CD4-positive, alpha-beta memory T cell (primary cell): ENCODE measurements at regions not wholly inside any gene's neighbourhood (a gene's known extent, or its start where the extent isn't known, plus 50 kb on each side); places are given as distances from the start of the nearest gene placed in this dataset.

Source experiments
- CTCF ChIA-PET: fragments of 350-600 bp; sonication (Branson Sonifier 250); formaldehyde crosslinking; loops from one replicate; lab custom pipeline; 2021; ENCODE audit warnings: inconsistent platforms; ENCODE audit not compliant: partially characterized antibody; lab: Charles Lee
- POLR2A ChIA-PET: fragments of 350-600 bp; sonication (Branson Sonifier 250); formaldehyde crosslinking; loops from one replicate; lab custom pipeline; 2021; ENCODE audit not compliant: partially characterized antibody; lab: Charles Lee
- DNase-seq, 5 donors: peaks; one replicate each; pipeline versions ENCODE4 v3.0.0 to v3.0.0-alpha.2; 2020 to 2022; ENCODE audit warnings: mixed read lengths in 1 of 5
- H3K27ac ChIP-seq: one replicate; pipeline ENCODE4 v1.7.0; 2013; ENCODE audit warnings: low read depth, low read length
- H3K27me3 ChIP-seq: 2 replicates; pipeline ENCODE4 v1.7.0; 2013; ENCODE audit warnings: mild to moderate bottlenecking, low read length, moderate library complexity; ENCODE audit not compliant: insufficient read depth
- H3K36me3 ChIP-seq: 2 replicates; pipeline ENCODE4 v1.7.0; 2013; ENCODE audit warnings: mild to moderate bottlenecking, low read length, moderate library complexity; ENCODE audit not compliant: insufficient read depth
- H3K4me1 ChIP-seq: 2 replicates; pipeline ENCODE4 v1.7.0; 2013; ENCODE audit warnings: mild to moderate bottlenecking, low read length, moderate library complexity; ENCODE audit not compliant: insufficient read depth
- H3K4me3 ChIP-seq, 2 donors: one replicate each; pipeline ENCODE4 v1.7.0; 2013; ENCODE audit warnings: low read length in 2 of 2, mild to moderate bottlenecking in 1 of 2
- H3K9me3 ChIP-seq, 2 donors: one replicate each; pipeline ENCODE4 v1.7.0; 2013; ENCODE audit warnings: low read length in 2 of 2, control low read depth in 1 of 2; ENCODE audit not compliant: control insufficient read depth in 1 of 2
- H3K27ac Mint-ChIP-seq, 7 donors: one replicate each; pipeline ENCODE4 v1.8.0; 2020 to 2021; ENCODE audit warnings: mixed read lengths in 7 of 7, mild to moderate bottlenecking in 6 of 7, inconsistent platforms in 3 of 7, moderate library complexity in 3 of 7
- H3K27me3 Mint-ChIP-seq, 2 donors: one replicate each; pipeline ENCODE4 v1.8.0; 2020 to 2021; ENCODE audit warnings: mixed read lengths in 2 of 2
- H3K36me3 Mint-ChIP-seq, 2 donors: one replicate each; pipeline ENCODE4 v1.8.0; 2020 to 2021; ENCODE audit warnings: mixed read lengths in 2 of 2, inconsistent platforms in 1 of 2, mild to moderate bottlenecking in 1 of 2
- H3K4me1 Mint-ChIP-seq, 4 donors: one replicate each; pipeline ENCODE4 v1.8.0; 2020 to 2021; ENCODE audit warnings: mixed read lengths in 4 of 4, mild to moderate bottlenecking in 1 of 4
- H3K4me3 Mint-ChIP-seq, 8 donors: one replicate each; pipeline ENCODE4 v1.8.0; 2020 to 2021; ENCODE audit warnings: mixed read lengths in 8 of 8, mild to moderate bottlenecking in 7 of 8, moderate library complexity in 6 of 8, inconsistent platforms in 3 of 8
- H3K9me3 Mint-ChIP-seq, 8 donors: one replicate each; pipeline ENCODE4 v1.8.0; 2020 to 2021; ENCODE audit warnings: mixed read lengths in 8 of 8, mild to moderate bottlenecking in 5 of 8, inconsistent platforms in 3 of 8, moderate library complexity in 1 of 8
- intact Hi-C: fragments of 100-400 bp; cut with micrococcal nuclease; formaldehyde crosslinking; loops from one replicate; pipeline ENCODE4 v1.15.1; 2023

DNA sequence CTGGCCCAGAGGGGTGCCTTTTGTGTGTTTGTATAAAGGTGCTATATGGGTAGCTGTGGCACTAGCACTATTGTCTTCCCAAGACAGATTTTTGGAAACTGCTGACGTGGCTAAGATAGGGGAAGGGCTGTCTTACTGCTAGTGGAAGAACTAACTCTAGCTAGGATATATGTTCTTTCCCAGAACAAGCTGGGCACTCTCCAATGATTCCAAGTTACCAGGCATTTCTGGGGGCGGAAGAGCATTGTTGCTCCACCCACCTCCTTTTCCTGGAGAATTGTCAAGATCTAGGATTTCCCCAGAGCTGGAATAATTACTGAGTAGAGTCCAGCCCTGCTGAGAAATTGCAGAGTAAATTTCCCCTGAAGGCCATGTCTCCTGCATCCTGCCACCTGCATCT is 408.3 kb downstream of the KLF5 start:
- Mint-ChIP-seq H3K4me1 (peaks cover 0 to 3% (median 1%) of the 10 kb centered on the region in 4 donors), H3K27ac (no peak overlapping the region)

DNA sequence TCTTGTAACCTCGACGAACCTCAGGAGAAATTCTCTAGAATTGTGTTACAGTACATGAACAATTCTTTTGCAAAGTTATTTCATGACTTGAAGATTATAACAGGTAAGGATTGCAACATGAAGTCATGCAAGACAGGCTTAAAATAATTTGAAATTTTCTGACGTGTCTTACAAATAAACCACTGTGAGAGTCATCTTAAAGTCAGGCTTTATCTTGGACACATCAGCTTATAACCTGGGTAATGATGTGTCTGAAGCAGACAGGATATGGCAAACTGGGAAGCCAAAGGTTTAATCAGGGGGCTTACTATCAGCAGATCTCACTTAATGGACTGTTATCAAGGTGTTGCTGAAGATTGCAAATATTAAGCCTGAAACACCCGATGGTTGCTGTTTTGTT is 407.8 kb downstream of the KLF5 start:
- H3K4me1 ChIP-seq = no peaks in the 10 kb centered on the region
- no peak for DNase-seq
- intact Hi-C loops = no loop called here
- peaks cover 0 to 3% (median 1%) of the 10 kb centered on the region in 4 donors for H3K4me1 Mint-ChIP-seq
- H3K4me3 Mint-ChIP-seq = no peak overlapping the region
- POLR2A ChIA-PET = no interaction called here
- no peaks in the 10 kb centered on the region for H3K9me3 ChIP-seq
- CTCF ChIA-PET = interaction anchor here (0.5 kb wide), 1 partner anchor 287 kb away, joined by 3 read pairs; no protein-coding TSS in a partner anchor
- no peaks in the 10 kb centered on the region for H3K36me3 ChIP-seq
- H3K27ac Mint-ChIP-seq = no peak overlapping the region
- H3K36me3 Mint-ChIP-seq = no peaks in the 10 kb centered on the region
- peaks cover 0 to 3% of the 10 kb centered on the region in 2 donors for H3K27me3 Mint-ChIP-seq
- H3K9me3 Mint-ChIP-seq = peaks cover 0 to 5% (median 0%) of the 10 kb centered on the region in 8 donors
- H3K4me3 ChIP-seq = no peak overlapping the region
- H3K27ac ChIP-seq = no peak overlapping the region
- no peaks in the 10 kb centered on the region for H3K27me3 ChIP-seq

More for the DNA sequence above, 408.3 kb downstream of the KLF5 start:
- H3K27me3 Mint-ChIP-seq = peaks cover 0 to 3% of the 10 kb centered on the region in 2 donors
- H3K27ac ChIP-seq = no peak overlapping the region
- no peaks in the 10 kb centered on the region for H3K9me3 ChIP-seq
- no peak overlapping the region for H3K4me3 ChIP-seq
- ChIA-PET POLR2A (no interaction called here), CTCF (interaction anchor here (0.5 kb wide), 1 partner anchor 287 kb away, joined by 3 read pairs; no protein-coding TSS in a partner anchor)
- no peaks in the 10 kb centered on the region for H3K27me3 ChIP-seq
- intact Hi-C loops = no loop called here
- H3K36me3 ChIP-seq = no peaks in the 10 kb centered on the region
- H3K36me3 Mint-ChIP-seq = no peaks in the 10 kb centered on the region
- no peak overlapping the region for H3K4me3 Mint-ChIP-seq
- no peaks in the 10 kb centered on the region for H3K4me1 ChIP-seq
- H3K9me3 Mint-ChIP-seq = peaks cover 0 to 5% (median 0%) of the 10 kb centered on the region in 8 donors
- DNase-seq = no peak

- Mint-ChIP-seq H3K27ac (no peak overlapping the region), H3K4me3 (no peak overlapping the region), H3K4me1 (no peaks in the 10 kb centered on the region), H3K36me3 (no peaks in the 10 kb centered on the region), H3K27me3 (peaks cover 1 to 3% of the 10 kb centered on the region in 2 donors), H3K9me3 (peaks cover 0 to 6% (median 0%) of the 10 kb centered on the region in 8 donors)
- POLR2A ChIA-PET = no interaction called here
- DNase-seq = no peak
- Histone ChIP-seq H3K36me3 (no peaks in the 10 kb centered on the region), H3K4me1 (no peaks in the 10 kb centered on the region), H3K27me3 (no peaks in the 10 kb centered on the region), H3K27ac (no peak overlapping the region), H3K9me3 (no peaks in the 10 kb centered on the region), H3K4me3 (no peak overlapping the region)
- intact Hi-C loops = no loop called here
- CTCF ChIA-PET = no interaction called here
Observed at GRCh38 chr13:73465617-73465971, 406.8 kb downstream of the KLF5 start.

DNA sequence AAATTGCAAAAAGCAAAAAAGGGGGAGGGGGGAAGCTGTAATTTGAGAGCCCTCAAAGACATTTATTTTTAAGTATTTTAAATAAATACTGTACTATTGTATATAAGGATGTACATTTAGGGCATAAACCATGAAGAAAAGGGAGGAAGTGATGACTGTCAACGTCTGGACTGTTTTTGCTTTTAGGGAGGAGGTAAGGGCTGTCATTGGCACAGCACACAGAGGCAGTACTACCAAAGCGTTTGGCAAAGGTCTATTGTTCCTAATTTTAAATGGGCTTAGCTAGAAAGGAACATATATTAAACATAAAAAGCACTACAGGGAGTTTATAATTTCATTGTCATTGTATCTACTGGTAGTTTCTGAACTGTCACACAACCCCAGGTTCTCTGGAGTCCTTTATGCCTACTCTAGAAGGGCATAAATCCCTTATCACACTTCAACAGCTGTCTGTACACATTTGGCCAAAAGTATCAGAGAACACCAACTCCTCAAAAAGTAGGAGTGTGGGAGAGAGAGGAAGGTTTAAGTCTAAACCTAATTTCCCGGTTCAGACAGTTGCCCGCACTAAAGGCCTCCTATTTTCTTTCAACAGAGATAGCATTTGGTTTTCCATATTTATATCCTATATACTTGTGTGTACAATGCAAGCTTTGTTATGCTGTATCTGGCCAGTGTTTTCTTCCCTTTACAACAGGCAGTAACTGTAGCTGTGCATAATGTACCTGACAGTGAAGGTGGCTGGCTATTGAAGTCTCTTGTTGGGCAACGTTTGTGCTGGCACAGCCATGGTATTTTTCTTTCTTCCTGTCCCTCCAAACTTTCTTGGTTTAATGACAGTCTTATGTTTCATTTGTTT is 406.2 kb downstream of the KLF5 start:
- H3K4me3 Mint-ChIP-seq = no peak overlapping the region
- H3K4me3 ChIP-seq = no peak overlapping the region
- no peak overlapping the region for H3K27ac ChIP-seq
- no peaks in the 10 kb centered on the region for H3K36me3 ChIP-seq
- H3K9me3 ChIP-seq = no peaks in the 10 kb centered on the region
- CTCF ChIA-PET = no interaction called here
- no peaks in the 10 kb centered on the region for H3K4me1 Mint-ChIP-seq
- no peaks in the 10 kb centered on the region for H3K36me3 Mint-ChIP-seq
- intact Hi-C loops = no loop called here
- no peak overlapping the region for H3K27ac Mint-ChIP-seq
- peaks cover 1 to 6% of the 10 kb centered on the region in 2 donors for H3K27me3 Mint-ChIP-seq
- H3K27me3 ChIP-seq = no peaks in the 10 kb centered on the region
- H3K4me1 ChIP-seq = no peaks in the 10 kb centered on the region
- POLR2A ChIA-PET = no interaction called here
- DNase-seq = no peak
- H3K9me3 Mint-ChIP-seq = peaks cover 0 to 10% (median under 1%) of the 10 kb centered on the region in 8 donors

DNA sequence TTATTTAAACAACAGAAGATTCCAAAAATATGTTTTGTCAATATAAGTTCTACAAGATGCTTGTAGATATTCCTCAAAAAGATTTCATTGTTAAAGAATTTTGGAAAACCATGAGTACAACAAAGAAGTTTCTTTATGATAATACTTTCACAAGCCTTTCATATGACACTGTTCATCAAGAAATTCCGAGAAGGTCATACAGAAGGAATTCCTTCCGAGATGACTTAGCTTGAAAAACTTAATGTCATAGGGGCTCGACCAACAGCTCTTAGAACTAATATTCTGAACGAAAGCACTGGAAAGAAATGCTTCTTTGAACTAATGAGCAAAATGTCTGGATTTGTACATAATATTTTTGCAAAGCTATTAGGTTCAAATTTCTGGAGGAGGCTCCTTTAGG is 403.4 kb downstream of the KLF5 start:
- Mint-ChIP-seq H3K4me3 (no peak overlapping the region), H3K4me1 (no peaks in the 10 kb centered on the region), H3K9me3 (peaks cover 0 to 17% (median 4%) of the 10 kb centered on the region in 8 donors), H3K27ac (no peak overlapping the region), H3K27me3 (peaks cover 1 to 6% of the 10 kb centered on the region in 2 donors), H3K36me3 (no peaks in the 10 kb centered on the region)
- Histone ChIP-seq H3K9me3 (no peaks in the 10 kb centered on the region), H3K4me1 (no peaks in the 10 kb centered on the region), H3K4me3 (no peak overlapping the region), H3K27ac (no peak overlapping the region), H3K36me3 (no peaks in the 10 kb centered on the region), H3K27me3 (no peaks in the 10 kb centered on the region)
- no peak for DNase-seq
- intact Hi-C loops = no loop called here
- POLR2A ChIA-PET = no interaction called here
- CTCF ChIA-PET = interaction anchor here (0.7 kb wide), 1 partner anchor 816 kb away, joined by 3 read pairs; no protein-coding TSS in a partner anchor

GRCh38 chr13:73451221-73452029 is 392.6 kb downstream of the KLF5 start:
- no peak overlapping the region for H3K27ac Mint-ChIP-seq
- peaks cover 0 to 3% of the 10 kb centered on the region in 2 donors for H3K27me3 Mint-ChIP-seq
- H3K9me3 Mint-ChIP-seq = peaks cover 0 to 14% (median 5%) of the 10 kb centered on the region in 8 donors
- H3K36me3 Mint-ChIP-seq = peaks cover 0 to 2% of the 10 kb centered on the region in 2 donors
- H3K27ac ChIP-seq = no peak overlapping the region
- no peak overlapping the region for H3K4me3 Mint-ChIP-seq
- DNase-seq = no peak
- no peaks in the 10 kb centered on the region for H3K4me1 Mint-ChIP-seq
- CTCF ChIA-PET = no interaction called here
- POLR2A ChIA-PET = no interaction called here
- no peaks in the 10 kb centered on the region for H3K36me3 ChIP-seq
- H3K27me3 ChIP-seq = no peaks in the 10 kb centered on the region
- H3K4me1 ChIP-seq = no peaks in the 10 kb centered on the region
- no peak overlapping the region for H3K4me3 ChIP-seq
- H3K9me3 ChIP-seq = no peaks in the 10 kb centered on the region
- intact Hi-C loops = no loop called here

GRCh38 chr13:73450583-73450982 is 391.8 kb downstream of the KLF5 start:
- Mint-ChIP-seq H3K27me3 (no peaks in the 10 kb centered on the region), H3K27ac (no peak overlapping the region), H3K9me3 (peaks cover 0 to 11% (median 4%) of the 10 kb centered on the region in 8 donors), H3K4me1 (no peaks in the 10 kb centered on the region), H3K36me3 (no peaks in the 10 kb centered on the region), H3K4me3 (no peak overlapping the region)
- ChIA-PET POLR2A (no interaction called here), CTCF (no interaction called here)
- H3K27ac ChIP-seq = no peak overlapping the region
- no peaks in the 10 kb centered on the region for H3K4me1 ChIP-seq
- no peaks in the 10 kb centered on the region for H3K27me3 ChIP-seq
- H3K9me3 ChIP-seq = no peaks in the 10 kb centered on the region
- intact Hi-C loops = no loop called here
- no peak overlapping the region for H3K4me3 ChIP-seq
- DNase-seq = no peak
- no peaks in the 10 kb centered on the region for H3K36me3 ChIP-seq
